ENCODE measurements at regions not wholly inside any gene's neighbourhood (a gene's known extent, or its start where the extent isn't known, plus 50 kb on each side); places are given as distances from the start of the nearest gene placed in this dataset.

DNA sequence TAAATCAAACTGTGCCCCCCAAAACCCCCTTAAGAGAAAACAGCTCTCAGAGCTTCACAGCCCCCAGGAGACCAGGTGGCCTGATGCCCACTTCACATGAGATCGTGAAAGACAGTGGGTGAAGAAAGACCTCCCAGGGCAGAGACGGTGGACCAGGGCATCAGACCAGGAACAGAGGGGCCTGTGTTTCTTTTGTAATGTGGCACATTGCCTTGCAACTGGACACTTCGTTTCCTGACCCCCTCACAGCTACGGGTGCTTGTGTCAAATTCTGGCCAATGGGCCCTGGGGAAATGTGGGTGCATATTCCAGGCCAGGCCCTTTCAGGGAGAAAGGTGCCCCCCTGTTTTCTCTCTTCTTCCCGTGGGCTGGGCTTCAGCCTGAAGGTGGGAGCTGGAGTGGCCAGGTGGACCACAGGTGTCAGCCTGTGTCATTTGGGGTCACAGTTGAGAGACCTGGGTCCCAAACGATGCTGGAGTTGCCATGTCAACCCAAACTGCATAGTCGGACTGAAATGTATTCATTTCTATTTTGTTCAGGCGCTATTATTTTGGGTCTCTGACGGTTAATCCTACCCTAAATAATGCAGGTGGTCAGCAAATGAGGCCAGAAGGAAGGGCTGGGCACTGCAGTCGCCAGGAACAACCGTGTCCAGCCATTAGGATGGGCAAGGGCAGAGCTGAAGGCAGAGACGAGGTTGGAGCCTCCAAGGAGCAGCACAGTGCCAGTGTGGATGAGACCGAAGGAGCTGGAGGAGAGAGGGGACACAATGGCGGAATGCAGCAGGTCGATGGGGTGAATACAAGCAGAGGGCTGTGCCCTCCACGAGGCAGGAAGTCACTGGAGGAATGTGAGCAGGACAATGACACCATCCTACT is 338.2 kb downstream of the EIPR1 start:
- no peak for DNase-seq (ENCODE audit: insufficient read length, low spot score, missing footprints)
- Histone ChIP-seq H2AFZ (ENCODE audit: low read length) (no peak overlapping the region), H3K4me3 (ENCODE audit: insufficient read depth, low read length) (no peak overlapping the region), H3K27ac (ENCODE audit: low read depth, low read length) (no peak overlapping the region), H4K20me1 (ENCODE audit: insufficient read depth, low read length) (no peaks in the 10 kb centered on the region), H3K36me3 (ENCODE audit: insufficient read depth, low read length) (no peaks in the 10 kb centered on the region), H3K4me2 (ENCODE audit: insufficient read depth, low read length) (no peak overlapping the region), H3K79me2 (ENCODE audit: insufficient read depth, low read length) (no peaks in the 10 kb centered on the region), H3K4me1 (ENCODE audit: insufficient read depth, low read length) (no peaks in the 10 kb centered on the region), H3K27me3 (ENCODE audit: insufficient read depth, low read length) (no peaks in the 10 kb centered on the region), H3K9me3 (ENCODE audit: low read depth, low read length) (no peaks in the 10 kb centered on the region)
- TF ChIP-seq, protein P1, sequence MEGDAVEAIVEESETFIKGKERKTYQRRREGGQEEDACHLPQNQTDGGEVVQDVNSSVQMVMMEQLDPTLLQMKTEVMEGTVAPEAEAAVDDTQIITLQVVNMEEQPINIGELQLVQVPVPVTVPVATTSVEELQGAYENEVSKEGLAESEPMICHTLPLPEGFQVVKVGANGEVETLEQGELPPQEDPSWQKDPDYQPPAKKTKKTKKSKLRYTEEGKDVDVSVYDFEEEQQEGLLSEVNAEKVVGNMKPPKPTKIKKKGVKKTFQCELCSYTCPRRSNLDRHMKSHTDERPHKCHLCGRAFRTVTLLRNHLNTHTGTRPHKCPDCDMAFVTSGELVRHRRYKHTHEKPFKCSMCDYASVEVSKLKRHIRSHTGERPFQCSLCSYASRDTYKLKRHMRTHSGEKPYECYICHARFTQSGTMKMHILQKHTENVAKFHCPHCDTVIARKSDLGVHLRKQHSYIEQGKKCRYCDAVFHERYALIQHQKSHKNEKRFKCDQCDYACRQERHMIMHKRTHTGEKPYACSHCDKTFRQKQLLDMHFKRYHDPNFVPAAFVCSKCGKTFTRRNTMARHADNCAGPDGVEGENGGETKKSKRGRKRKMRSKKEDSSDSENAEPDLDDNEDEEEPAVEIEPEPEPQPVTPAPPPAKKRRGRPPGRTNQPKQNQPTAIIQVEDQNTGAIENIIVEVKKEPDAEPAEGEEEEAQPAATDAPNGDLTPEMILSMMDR (IDR thresholded peaks at IDR 0.05; ENCODE audit: extremely low read depth, low read depth, low read length), result no peak

DNA sequence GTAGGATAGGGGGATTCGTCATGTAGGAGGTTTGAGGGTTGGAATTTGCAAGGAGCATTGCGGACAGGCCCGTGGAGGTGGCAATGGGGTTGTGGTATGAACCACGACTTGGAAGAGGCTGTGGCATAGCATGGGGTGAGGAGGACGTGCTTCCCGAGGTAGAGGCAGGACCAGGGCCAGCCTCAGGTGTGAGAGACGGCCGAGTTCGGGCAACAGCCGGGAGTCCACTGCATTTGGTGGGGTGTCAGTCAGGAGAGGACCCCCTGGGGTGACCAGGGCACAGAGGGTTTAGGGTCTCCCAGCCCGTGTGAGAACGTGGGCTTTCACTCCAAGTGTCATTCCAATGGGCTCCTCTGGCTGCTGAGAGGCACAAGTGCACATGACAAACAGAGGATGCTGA is 339.0 kb downstream of the EIPR1 start:
- Histone ChIP-seq H3K36me3 (ENCODE audit: insufficient read depth, low read length) (no peaks in the 10 kb centered on the region), H3K4me1 (ENCODE audit: insufficient read depth, low read length) (no peaks in the 10 kb centered on the region), H3K79me2 (ENCODE audit: insufficient read depth, low read length) (no peaks in the 10 kb centered on the region), H3K4me2 (ENCODE audit: insufficient read depth, low read length) (no peak overlapping the region), H3K4me3 (ENCODE audit: insufficient read depth, low read length) (no peak overlapping the region), H4K20me1 (ENCODE audit: insufficient read depth, low read length) (no peaks in the 10 kb centered on the region), H3K27ac (ENCODE audit: low read depth, low read length) (no peak overlapping the region), H2AFZ (ENCODE audit: low read length) (no peak overlapping the region), H3K9me3 (ENCODE audit: low read depth, low read length) (no peaks in the 10 kb centered on the region), H3K27me3 (ENCODE audit: insufficient read depth, low read length) (no peaks in the 10 kb centered on the region)
- TF ChIP-seq, protein P1 (IDR thresholded peaks at IDR 0.05; ENCODE audit: extremely low read depth, low read depth, low read length), result no peak
- DNase-seq (ENCODE audit: insufficient read length, low spot score, missing footprints), result no peak

DNA sequence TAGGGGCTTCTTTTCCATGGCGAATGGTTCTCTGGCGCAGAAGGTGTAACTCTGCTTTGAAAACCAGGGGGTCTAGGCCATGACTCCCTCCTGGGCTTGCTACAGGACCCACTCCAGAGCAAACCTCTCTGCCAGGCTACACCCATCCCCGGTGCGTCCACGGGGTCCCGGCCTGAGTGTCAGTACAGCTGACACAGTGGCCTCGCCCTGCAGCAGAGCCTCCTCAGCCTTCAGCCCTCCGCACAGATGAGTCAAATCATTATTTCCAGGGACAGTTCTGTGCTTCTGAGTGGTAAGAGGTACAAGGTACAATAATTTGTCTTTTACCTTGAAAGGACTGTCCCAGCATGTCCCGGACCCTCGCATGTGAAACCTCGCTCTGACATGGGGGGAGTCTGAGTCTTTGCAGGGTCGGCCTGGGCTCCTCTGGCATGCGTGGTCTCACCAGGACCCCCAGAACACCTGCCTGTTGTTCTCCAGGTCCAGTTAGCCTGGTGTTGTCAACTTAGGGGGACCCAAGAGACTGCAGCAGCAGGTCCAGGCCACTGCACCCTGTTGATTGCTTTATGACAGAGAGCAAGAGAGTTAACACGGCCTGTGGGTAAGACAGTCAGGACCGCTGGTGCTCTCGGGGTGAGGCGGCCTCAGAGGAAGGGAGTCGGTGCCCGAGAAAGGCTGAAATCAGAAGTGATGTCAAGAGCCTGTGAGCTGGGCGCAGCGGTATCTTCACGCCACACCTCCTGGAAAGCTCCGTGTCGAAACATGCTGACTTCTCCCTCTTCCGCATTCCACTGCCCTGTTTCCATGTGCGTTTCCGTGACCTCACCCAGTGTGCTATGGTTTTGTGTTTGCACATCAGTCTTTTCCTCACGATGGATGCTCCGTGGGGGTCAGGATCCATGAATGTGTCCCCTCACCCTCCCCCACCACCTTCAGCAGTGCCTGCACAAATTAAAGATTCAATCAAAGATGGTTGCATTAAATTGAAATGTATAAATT is 340.1 kb downstream of the EIPR1 start:
- Histone ChIP-seq H3K4me3 (ENCODE audit: insufficient read depth, low read length) (no peak overlapping the region), H4K20me1 (ENCODE audit: insufficient read depth, low read length) (no peaks in the 10 kb centered on the region), H2AFZ (ENCODE audit: low read length) (no peak overlapping the region), H3K4me1 (ENCODE audit: insufficient read depth, low read length) (no peaks in the 10 kb centered on the region), H3K27ac (ENCODE audit: low read depth, low read length) (no peak overlapping the region), H3K36me3 (ENCODE audit: insufficient read depth, low read length) (no peaks in the 10 kb centered on the region), H3K27me3 (ENCODE audit: insufficient read depth, low read length) (no peaks in the 10 kb centered on the region), H3K9me3 (ENCODE audit: low read depth, low read length) (no peaks in the 10 kb centered on the region), H3K79me2 (ENCODE audit: insufficient read depth, low read length) (no peaks in the 10 kb centered on the region), H3K4me2 (ENCODE audit: insufficient read depth, low read length) (no peak overlapping the region)
- no peak for DNase-seq (ENCODE audit: insufficient read length, low spot score, missing footprints)
- TF ChIP-seq, protein P1 (IDR thresholded peaks at IDR 0.05; ENCODE audit: extremely low read depth, low read depth, low read length), result no peak

All from osteoblast (primary cell).